Activated CD4-positive, alpha-beta T cell treated with anti-CD3 and anti-CD28 coated beads, Interleukin-2, amount 50 U/mL, for 16 hours (primary cell): ENCODE measurements at regions not wholly inside any gene's neighbourhood (a gene's known extent, or its start where the extent isn't known, plus 50 kb on each side); places are given as distances from the start of the nearest gene placed in this dataset.

Experiments used
- DNase-seq: peaks from one replicate; pipeline ENCODE4 v3.0.0-alpha.2; 2020

DNA sequence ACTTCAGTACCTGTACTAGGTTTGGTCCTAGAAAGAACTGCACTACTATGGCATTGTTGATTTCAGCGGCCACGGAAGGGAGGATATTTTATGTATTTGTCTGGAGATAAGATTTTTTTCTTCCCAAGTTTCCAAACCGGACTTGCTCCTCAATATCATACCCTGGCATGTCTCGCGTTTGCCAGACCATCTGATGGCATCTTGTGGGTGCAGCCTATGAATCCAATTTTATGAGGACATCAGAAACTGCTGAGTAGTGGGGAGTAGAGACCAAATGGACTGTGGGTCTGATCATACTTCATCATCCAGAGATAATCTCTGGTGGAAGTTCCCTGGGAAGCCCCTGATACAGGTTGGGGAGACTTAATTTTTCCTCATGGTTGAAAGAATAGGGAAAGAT lies 716.1 kb upstream of the WWC1 start:
- DNase-seq = no peak

- no peak for DNase-seq
These were observed 715.3 kb upstream of the WWC1 start for GRCh38 chr5:167576126-167576525.

- DNase-seq = no peak
These were observed 714.5 kb upstream of the WWC1 start for GRCh38 chr5:167576897-167577296.

GRCh38 chr5:167577616-167578015 lies 713.8 kb upstream of the WWC1 start:
- no peak for DNase-seq

GRCh38 chr5:167578977-167579692 lies 712.3 kb upstream of the WWC1 start:
- no peak for DNase-seq

GRCh38 chr5:167579693-167580055 lies 711.8 kb upstream of the WWC1 start:
- no peak for DNase-seq

- DNase-seq = no peak
These were observed 710.8 kb upstream of the WWC1 start for GRCh38 chr5:167580608-167581007.

DNA sequence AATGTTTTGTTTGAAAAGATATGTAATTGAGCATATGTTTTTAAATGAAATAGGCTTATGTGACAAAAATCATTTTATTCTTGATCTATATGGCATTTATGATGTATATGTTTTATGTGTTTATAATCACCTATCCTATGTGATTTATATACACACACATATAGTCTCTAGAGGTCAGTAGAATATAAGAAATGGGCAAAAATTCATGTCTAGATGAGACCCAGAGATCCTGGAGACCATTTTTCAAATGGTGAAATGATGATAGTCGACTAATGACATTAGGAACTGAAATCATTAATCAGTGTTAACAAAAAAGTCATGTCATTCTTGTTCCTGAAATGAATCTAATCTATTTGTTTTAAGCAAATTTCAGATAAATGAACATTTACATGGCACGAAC lies 709.2 kb upstream of the WWC1 start:
- DNase-seq = no peak

DNA sequence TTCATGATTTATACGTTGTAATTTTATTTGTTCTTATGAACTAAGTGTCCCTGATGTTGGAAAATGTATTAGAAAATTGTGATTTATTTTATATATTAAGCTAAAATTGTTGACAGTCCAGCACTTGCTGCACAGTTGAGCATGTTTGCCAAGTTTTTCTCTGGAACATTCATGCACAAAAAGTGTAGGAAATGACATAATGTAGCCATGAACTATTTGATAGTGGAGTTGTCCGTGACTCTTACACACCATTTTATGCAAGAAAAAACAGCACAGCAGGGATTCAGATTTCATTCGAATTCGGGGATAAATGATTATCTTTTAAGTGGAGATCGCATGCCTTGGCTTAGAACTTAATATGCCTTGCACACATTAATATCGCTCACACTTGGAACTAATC lies 708.6 kb upstream of the WWC1 start:
- DNase-seq = no peak

DNA sequence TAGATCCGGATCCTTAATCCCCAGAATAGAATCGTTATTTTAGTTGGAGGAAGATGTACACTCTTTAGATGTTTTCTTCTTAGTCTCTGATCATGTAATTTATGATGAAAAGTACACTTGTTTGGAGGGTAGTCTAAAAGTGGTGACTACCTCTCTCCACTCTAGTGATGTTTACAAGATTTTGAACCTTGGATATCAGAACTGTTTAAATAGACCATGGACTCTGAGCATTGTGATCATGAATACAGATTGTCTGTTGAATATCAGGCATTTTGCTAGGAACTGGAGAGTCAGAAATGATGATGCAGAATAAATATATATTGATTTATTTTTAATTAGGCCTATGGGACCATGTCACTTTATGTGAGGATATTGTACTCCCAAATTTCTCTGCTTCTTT lies 706.3 kb upstream of the WWC1 start:
- no peak for DNase-seq

DNA sequence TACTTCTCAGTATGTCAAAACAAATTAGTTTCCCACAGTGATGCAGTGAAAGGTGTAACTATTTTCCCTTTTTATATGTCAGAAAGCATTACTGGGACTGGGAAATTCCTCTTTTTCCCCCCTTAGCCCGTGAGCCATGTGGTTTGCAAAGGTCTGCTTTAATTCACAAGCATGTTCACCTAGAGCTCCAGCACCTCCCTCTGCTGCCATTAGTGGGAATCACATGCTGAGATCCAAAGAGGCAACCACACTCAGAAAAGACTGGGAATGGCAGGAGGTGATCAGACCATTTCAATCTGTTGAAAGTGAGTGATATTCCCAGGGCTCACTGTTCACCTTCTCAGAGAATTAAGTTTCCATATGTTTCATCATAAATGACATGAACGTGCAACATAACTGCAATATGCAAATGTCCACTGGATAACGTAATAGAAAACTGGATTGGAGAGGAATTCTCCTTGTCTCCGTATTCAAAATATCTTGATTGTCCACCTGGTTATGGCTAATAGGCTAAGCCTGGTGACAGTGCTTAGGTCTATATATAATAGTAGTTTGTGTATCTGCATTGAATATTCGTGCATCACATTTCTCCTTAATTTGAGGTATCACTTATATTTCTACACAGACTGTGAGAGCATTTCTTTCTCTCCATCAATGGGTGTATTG lies 703.5 kb upstream of the WWC1 start:
- DNase-seq = no peak

DNA sequence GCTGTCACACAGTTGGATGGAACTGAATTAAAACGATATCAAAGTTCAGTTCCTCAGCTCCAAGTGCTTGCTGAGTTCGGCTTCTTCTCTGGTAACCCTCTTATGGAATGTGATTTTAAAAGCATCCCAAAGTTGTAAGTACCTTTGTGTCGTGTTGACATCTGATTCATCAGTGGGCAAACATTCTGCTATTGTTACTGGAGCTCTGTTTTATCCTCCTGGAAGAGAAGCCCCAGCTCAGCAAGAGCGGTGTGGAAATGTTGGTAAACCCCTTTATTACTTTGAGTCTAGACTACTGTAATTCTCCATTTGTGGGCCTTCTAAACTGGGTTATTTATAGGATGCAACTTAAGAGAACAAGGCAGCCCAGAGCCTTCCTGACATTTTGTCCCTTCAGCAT lies 699.3 kb upstream of the WWC1 start:
- DNase-seq = no peak

- DNase-seq = no peak
These were observed 698.0 kb upstream of the WWC1 start for GRCh38 chr5:167593329-167594060.

- no peak for DNase-seq
These were observed 697.4 kb upstream of the WWC1 start for GRCh38 chr5:167594061-167594435.

DNA sequence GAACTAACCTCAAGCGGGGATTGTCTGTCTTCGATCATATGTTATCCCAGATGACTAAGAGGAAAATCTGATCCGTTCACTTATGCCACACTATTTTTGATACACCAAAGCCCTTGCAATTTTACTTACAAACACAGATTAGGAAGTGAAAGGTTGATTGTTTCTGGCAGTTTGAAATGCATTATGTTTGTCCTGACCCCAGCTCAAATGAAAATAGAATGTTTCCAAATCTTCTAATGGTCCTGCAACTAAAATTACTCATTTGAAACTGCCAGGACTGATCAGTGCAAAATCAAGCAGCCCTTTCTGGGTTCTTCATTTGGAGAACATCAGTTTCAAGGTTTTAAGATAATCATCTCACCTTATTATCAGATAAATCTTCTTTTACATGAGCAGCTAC lies 696.7 kb upstream of the WWC1 start:
- DNase-seq = no peak

- DNase-seq = no peak
These were observed 696.2 kb upstream of the WWC1 start for GRCh38 chr5:167595196-167595595.

DNA sequence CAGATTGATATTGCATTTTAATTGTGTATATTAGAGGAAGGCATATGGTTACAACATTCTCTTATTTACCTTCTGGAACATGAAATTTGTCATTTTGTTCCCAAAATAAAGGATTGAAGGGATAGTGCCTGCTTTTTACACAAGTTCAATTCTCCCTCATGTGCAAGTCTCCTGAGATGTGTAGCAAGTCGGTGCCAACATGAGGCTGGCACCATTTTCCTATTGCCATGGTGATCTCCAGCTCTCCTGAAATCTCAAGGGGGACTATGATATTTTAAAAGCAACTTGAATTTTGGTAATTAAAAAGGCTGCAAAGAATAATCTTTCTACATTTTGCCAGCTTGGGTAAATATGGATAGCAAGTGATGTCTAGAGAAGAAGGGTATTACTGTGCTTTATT lies 693.3 kb upstream of the WWC1 start:
- DNase-seq = no peak

DNA sequence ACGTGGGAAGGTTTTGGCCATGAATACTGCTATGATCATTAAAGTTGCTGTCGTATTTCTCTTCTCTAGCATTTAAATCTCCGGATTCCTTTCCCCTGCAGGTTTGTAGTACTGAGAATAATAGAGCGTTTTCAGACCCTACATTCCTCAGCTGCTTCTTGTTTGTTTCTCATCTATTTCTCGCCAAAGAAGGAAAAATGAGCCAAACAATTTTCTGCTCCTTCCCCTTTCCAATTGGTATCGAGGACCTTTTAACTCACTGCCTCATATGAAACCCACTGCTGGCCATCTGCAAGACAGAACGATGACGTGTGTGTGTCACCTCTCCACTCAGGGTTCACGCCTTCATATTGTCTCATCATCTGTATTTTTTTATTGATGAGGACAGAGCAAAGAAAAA lies 689.4 kb upstream of the WWC1 start:
- DNase-seq = no peak

DNA sequence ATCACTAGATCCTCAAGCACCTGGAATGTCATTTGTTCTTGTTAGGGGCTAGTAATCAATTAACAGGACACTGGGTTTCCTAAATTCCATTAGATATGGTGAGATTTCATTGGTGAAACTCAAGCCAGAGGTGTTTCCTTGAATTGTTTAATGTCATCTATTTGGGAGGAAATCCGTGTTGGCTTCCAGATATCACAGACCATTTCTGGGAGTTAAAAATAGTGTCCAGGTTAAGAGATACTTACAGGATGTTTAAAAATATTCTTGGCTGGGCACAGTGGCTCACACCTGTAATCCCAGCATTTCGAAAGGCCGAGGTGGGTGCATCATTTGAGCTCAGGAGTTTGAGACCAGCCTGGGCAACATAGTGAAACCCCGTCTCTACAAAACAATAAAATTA lies 688.3 kb upstream of the WWC1 start:
- no peak for DNase-seq

GRCh38 chr5:167608390-167609272 lies 682.8 kb upstream of the WWC1 start:
- no peak for DNase-seq

GRCh38 chr5:167614294-167615021 lies 677.0 kb upstream of the WWC1 start:
- no peak for DNase-seq

DNA sequence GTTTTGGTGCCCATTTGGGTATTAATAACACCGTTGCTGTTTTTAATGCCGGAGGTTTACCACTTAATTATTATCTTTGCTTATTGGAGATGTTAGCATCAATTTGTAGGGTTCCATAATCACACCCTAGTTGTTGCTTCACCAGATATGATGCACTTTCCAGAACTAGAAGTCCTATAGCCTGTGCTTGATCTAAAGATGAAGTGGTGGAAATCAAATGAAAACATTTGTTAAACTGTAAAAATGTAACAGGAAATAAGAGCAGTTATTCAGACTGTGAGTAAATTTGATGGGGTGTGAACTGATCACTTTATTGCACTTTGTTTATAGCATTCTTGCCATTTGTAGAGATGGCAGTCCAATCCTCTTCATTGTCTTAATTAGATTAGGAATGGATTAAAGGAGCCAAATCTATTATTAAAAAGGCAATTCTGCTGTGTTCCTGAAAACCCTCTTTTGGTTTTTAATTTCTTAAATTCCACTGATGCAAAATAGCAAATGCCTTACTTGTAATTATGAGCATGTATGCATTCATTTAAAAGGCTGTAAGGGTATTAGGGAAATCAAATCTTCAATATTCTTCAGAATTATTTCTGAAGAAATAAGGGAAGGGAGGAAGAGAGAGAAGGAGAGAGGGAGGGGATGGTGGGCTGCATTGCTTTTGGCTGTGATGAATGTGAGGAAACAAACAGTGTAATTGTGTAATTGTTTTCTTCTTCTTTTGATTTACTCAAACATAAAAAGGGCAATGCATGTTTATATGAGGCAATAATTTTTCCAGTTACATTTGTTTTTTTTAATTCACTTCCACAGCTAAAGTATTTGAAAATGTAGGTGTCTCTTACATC lies 675.2 kb upstream of the WWC1 start:
- DNase-seq = no peak
